Activated T-cell treated with anti-CD3 and anti-CD28 coated beads for 1 hour (primary cell): ENCODE measurements at regions not wholly inside any gene's neighbourhood (a gene's known extent, or its start where the extent isn't known, plus 50 kb on each side); places are given as distances from the start of the nearest gene placed in this dataset.

ENCODE experiments used
- DNase-seq: peaks from one replicate; pipeline ENCODE4 v3.0.0-alpha.2; 2020; ENCODE audit warnings: low read depth

GRCh38 chr11:104333977-104334376 lies 170.0 kb upstream of the PDGFD start:
- DNase-seq, result no peak

- no peak for DNase-seq
Measured at GRCh38 chr11:104332110-104332509, 168.2 kb upstream of the PDGFD start.

DNA sequence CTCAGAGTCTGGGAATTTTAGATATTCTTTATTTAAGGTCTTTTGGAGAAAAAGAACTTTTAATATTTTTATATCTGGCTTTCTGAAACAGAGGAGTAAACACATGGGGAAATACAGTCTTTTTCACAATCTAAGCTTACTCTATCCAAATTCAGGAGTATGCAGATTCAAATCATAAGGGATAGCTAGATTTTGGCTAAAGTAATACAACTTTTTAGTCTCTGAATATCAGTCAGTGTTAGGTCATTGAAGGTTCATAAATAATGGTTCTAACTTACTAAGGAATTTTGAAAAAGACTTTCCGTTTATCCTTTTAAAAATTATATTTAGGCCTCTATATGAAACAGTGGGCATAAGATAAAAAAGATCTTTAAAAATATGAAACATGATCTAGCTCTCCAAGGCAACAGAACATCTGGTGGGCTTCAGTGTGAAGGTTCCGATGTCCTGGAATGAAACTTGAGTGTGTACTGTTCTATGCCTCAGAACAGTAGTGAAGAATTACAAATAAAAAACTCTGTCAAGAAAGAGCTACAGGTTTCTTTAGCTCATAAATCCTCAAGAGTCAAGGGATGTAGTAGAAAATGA lies 165.2 kb upstream of the PDGFD start:
- DNase-seq, result no peak

DNA sequence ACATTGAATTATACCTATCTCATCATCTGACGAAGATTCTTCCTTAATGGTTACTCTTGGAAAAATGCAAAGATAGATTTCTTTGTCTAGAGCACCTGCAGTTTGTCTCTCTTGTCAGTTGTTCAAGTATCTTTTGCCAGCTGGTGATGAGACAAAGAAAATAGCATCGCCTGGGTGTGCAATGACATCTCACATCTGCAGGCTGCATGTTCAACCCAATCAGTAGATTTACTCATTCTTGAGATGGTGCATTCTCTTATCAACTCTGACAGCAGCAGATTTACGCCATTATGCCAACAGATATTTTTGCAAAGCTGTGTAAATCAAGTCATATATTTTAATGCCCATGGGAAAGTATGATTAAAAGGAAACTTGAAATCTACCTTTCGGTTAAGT lies 164.6 kb upstream of the PDGFD start:
- DNase-seq, result no peak

GRCh38 chr11:104327861-104328511 lies 164.0 kb upstream of the PDGFD start:
- no peak for DNase-seq

- no peak for DNase-seq
Measured at GRCh38 chr11:104325093-104325492, 161.1 kb upstream of the PDGFD start.

DNA sequence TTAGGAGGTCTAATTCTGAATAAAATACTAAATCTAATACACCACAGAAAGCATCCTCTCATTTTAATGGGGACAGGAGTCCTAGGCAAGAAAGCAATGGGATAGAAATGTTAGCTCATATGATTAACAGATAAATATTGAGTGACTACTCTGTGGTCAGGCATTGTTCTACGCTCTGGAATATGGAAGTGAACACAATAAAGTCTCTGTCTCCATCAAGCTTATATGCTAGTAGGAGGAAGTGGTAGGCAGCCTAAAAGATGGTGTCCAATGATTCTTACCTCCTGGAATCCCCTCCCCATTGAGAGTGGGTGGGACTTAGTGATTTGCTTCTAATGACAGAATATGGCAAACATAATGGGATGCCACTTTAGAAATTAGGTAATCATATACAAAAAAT lies 160.3 kb upstream of the PDGFD start:
- no peak for DNase-seq

- no peak for DNase-seq
Measured at GRCh38 chr11:104323841-104324240, 159.9 kb upstream of the PDGFD start.

DNA sequence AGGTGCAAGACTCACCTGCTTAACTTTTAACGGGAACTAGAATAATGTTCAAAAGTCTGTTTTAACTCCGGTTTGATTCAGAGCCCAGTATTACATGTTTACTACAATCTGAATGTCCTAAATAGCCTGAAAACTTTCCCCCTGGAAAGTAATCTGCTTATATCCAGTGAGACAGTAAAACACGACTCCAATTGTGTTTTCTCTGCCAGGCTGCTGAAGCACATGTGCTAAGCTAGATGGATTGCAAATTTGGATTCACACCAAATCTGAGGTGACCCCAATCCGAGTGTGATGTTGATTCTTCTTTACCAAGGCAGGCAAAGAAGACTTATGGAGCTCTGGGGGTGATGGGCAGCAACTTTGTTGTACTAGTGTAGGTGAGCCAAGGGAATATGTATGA lies 158.7 kb upstream of the PDGFD start:
- DNase-seq, result no peak

DNA sequence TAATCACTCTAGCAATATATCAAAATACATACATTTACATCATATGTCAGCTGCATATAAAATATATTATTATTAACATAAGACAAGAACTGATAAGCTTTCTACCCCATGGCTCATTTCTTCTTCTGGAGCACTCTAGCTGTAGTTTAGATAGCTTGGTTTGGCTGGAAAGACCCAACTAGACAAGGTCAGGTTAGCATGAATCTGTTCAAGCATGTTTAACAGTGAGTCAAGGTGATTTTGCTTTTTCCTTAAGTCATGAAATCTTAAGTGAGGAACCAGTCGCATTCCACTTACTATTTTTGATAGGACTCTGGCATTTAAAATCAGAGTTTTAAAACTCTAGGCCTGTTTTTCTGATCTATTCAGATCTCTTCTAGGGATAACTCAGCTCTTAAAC lies 157.0 kb upstream of the PDGFD start:
- no peak for DNase-seq

DNA sequence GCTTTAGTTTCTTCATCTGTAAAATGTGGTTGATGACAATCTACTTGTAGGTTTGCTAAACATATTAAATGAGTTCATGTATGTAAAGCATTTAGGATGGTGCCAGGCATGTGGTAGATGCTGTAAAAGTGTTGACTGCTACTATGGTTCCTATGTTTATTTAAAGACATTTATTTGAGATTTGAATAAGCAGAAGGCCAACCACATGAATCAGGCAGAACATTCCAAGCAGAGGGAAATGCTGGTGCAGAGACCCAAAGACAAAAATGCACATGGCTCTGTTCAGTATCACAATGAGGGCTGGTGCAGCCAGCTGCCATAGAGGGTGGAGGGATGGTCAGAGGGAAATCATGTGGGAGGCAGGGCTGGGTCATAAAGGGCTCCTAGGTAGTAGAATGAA lies 156.2 kb upstream of the PDGFD start:
- DNase-seq, result no peak

GRCh38 chr11:104319396-104319795 lies 155.4 kb upstream of the PDGFD start:
- DNase-seq, result no peak

GRCh38 chr11:104306862-104307474 lies 143.0 kb upstream of the PDGFD start:
- DNase-seq, result no peak

DNA sequence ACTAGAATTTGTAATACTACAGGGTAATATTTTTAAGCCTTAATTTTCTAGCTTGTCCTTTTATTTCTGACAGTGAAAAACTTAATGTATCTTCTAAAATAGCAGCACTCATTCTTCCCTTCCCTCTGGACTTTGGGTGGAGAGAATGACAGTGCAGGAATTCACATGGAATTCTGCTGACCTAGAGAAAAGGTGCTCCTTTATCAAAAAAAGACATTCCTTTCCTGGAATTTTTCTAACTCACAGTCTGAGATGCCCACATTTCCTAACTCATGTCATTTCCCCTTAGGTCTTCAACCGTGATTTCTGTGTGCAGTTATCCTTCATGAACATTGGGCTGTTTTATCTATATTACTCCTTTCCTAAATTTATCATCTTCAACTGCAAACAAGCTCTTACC lies 137.8 kb upstream of the PDGFD start:
- no peak for DNase-seq

GRCh38 chr11:104291646-104292045 lies 127.7 kb upstream of the PDGFD start:
- DNase-seq, result no peak

DNA sequence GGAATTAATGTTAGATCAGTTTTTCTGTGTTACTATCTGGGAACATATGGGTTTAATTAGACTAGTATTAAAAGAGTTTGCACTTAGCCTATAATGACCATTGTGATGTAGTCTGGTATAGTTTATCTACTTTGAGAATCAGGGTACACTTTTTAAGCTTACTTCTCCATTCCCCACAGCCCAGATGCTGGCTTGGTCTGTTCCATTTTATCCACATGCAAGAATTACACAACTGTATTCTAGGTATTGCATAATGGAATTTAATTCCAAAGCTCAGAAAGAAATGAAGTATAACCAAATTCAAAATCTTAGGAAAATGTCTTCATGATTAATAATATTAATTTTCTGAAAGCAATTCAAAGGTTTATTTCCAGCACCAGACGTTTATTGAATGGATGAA lies 122.2 kb upstream of the PDGFD start:
- no peak for DNase-seq

DNA sequence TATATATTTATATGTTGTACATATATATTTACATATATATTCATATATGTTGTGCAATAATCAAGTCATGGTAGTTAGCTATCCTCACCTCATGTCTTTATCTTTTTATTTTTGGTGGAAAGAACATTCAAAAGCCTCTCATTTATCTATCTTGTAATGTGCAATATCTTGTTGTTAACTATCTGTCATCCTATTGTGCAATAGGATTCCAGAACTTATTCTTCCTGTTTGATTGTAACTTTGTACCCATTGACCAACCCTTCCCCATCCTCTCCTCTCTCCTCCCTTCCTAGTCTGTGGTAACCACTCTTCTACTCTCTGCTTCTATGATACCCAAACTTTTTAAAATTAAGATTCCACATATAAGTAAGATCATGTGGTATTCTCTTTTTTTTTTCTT lies 115.6 kb upstream of the PDGFD start:
- no peak for DNase-seq

DNA sequence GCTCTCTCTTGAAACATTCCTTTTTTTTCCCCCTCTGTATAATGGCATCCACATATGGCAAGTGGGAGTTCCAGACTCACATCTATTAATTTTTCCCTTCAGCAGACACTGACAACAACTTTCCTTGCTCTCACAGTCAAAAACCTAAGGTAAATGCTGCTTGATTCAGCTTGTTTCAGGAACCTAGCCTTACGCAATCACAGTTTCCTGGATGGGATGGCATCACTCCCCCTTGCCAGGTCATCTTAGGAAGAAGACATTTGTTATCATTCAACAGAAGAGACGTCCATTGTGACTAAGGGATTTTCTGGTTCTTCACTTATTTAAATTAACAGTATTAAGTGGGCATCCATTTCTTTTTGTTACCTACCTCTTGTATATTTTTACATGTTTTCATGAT lies 112.0 kb upstream of the PDGFD start:
- no peak for DNase-seq

DNA sequence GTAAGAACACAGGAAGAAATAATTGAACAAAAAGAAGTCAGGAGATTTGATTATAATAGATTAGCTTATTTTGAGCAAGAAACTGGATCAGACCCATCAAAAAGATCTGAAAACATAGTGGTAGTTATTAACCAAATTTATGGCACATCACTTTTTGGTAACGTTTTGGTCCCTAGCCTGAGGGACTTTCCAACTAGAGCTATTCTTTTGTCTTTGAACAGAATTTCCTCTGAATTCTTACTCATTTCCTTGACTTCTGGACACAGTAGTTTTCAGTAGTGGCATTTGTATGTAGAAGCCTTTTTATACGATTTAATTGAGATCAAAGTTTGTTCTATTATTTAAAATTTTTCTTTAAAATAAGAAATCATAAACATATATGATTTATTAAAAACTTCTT lies 96.5 kb upstream of the PDGFD start:
- DNase-seq, result no peak

DNA sequence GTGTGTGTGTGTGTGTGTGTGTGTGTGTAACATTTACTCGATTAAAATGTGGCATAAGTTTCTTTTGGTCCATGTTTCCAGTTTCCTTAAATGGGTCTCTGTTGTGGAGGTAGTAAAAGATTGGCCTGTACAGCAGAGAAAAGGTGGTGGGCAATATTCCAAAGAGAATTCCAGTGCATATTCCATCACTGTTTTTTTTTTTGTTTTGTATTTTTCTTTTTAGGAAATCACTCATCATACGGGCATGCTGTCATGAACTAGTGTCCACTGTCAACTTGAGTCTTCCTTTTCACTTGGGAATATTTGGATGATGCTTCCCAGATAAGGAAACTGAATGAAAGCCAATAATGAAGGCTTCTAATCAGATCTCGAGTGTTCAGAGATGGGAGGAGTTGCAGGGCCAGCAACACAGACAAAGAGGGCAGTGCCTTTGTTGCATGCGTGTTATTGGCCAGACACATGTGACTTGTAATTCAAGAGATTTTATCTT lies 95.2 kb upstream of the PDGFD start:
- no peak for DNase-seq

GRCh38 chr11:104256525-104256924 lies 92.6 kb upstream of the PDGFD start:
- no peak for DNase-seq

DNA sequence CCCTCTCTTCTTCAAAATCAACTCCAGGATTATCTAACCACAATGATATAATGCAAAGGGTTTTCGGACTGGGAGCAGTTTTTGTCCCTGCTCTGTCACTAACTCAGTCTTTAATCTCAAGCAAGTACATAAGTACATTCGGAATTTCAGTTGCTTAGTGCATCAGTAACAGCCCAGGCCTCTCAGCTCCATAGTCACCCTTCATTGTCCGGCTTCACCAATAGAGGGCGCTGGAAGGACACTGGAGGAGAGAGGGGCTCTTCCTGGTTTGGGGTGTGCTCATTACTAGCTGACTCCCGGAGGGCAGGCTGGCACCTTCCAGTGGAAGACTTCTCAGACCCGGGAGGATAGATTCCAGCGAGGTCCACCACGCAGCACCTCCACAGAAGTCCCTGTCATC lies 90.4 kb upstream of the PDGFD start:
- DNase-seq, result no peak

DNA sequence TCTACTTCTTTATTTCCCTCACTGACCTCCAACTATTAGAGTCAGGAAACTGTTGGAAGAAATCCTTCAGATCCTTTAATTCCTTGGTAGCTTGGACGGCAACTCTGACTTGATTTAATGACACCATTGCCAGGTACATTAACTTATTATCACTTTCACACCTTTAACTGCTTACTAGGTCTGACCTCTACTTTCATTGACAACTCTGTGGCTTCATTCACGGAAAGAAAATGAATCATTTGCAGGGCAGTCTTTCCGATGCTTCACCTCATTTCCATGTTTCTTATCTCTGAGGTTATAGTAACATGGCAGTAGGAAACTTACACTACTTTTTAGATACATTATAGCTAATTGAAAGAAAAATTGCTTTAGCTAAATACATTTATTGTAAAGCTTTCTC lies 82.6 kb upstream of the PDGFD start:
- DNase-seq, result no peak

GRCh38 chr11:104238916-104239315 lies 75.0 kb upstream of the PDGFD start:
- DNase-seq, result no peak
